Glutamatergic neuron (in vitro differentiated cells): ENCODE measurements at regions not wholly inside any gene's neighbourhood (a gene's known extent, or its start where the extent isn't known, plus 50 kb on each side); places are given as distances from the start of the nearest gene placed in this dataset.

ENCODE experiments used
- DNase-seq: peaks from one replicate; pipeline ENCODE4 v3.0.0; 2022
- H3K27ac Mint-ChIP-seq: one replicate; pipeline ENCODE4 v1.8.0; 2020; ENCODE audit warnings: mild to moderate bottlenecking, mixed read lengths, inconsistent platforms; ENCODE audit not compliant: unreplicated experiment
- H3K27me3 Mint-ChIP-seq: one replicate; pipeline ENCODE4 v1.8.0; 2020; ENCODE audit warnings: mild to moderate bottlenecking, moderate library complexity, mixed read lengths, inconsistent platforms; ENCODE audit not compliant: unreplicated experiment
- H3K36me3 Mint-ChIP-seq: one replicate; pipeline ENCODE4 v1.8.0; 2020; ENCODE audit warnings: mild to moderate bottlenecking, mixed read lengths, inconsistent platforms; ENCODE audit not compliant: unreplicated experiment
- H3K4me1 Mint-ChIP-seq: one replicate; pipeline ENCODE4 v1.8.0; 2020; ENCODE audit warnings: mild to moderate bottlenecking, low read depth, mixed read lengths, inconsistent platforms; ENCODE audit not compliant: unreplicated experiment
- H3K4me3 Mint-ChIP-seq: one replicate; pipeline ENCODE4 v1.8.0; 2020; ENCODE audit warnings: mild to moderate bottlenecking, mixed read lengths, inconsistent platforms; ENCODE audit not compliant: unreplicated experiment
- H3K9me3 Mint-ChIP-seq: one replicate; pipeline ENCODE4 v1.8.0; 2020; ENCODE audit warnings: mild to moderate bottlenecking, moderate library complexity, mixed read lengths, inconsistent platforms; ENCODE audit not compliant: unreplicated experiment
- CTCF ChIP-seq: fragments of 200-600 bp; sonication (generic); IDR thresholded peaks from one replicate; pipeline ENCODE4 v1.5.0; 2021; ENCODE audit not compliant: partially characterized antibody, unreplicated experiment

DNA sequence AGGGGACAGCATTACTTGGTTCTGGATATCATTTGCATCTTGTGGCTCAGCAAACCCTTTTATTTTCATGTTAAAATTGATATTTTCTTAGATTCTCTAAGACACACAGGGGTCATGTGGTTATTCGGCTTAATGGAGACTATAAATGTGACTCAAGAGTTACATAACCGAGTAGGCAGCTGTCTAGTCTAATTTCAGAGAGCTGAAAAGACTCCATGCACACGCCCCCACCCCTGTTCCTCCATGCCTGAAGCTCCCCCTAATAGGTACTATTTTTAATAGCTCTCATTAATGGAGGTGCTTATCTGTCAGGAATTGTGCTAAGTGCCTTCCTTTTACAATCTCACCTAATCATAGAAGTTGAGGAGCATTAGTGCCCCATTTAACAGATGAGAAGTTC, 189.2 kb upstream of the ARHGAP20 start:
- Mint-ChIP-seq H3K4me1 (no peaks in the 10 kb centered on the region), H3K36me3 (no peaks in the 10 kb centered on the region), H3K27ac (no peak overlapping the region), H3K9me3 (no peaks in the 10 kb centered on the region), H3K27me3 (peaks cover 3% of the 10 kb centered on the region), H3K4me3 (no peak overlapping the region)
- no peak for TF ChIP-seq CTCF
- DNase-seq: no peak

DNA sequence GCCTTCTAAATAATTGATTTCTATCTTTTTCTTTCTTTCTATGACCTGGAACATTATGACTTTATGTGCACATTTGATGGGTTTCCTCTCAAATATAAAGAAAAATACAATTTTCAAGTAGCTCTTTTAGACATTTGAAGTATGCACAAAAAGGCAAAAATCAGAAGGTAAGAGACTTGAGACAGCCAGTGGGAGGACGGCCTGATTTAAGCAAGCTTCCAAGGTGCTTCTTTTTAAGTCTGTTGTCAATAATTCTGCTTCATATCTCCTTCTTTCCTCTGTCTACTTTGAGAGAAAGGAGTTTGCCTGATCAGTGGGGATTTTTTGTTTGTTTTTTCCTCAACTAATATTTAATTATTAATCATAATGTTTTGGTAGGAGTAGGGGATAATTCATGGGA, 188.2 kb upstream of the ARHGAP20 start:
- Mint-ChIP-seq H3K4me3 (no peak overlapping the region), H3K4me1 (no peaks in the 10 kb centered on the region), H3K27ac (no peak overlapping the region), H3K27me3 (peaks cover 3% of the 10 kb centered on the region), H3K9me3 (no peaks in the 10 kb centered on the region), H3K36me3 (no peaks in the 10 kb centered on the region)
- no peak for TF ChIP-seq CTCF
- no peak for DNase-seq

DNA sequence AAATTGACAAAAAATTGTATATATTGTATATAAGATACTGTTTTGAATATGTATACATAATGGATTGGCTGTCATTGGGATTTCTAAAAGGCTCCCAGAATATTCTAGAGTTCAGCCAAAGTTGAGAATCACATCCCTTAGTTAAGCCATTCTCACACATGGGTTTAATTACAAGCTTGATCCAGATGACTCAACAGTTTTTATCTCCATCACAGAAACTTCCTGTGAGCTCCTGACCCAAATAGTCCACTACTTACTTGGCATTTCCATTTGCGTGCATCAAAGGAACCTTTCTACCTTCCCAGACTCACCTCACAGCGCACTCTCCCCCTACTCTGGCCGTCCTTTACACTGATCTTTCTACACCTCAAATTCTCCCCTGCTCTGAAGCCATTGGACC, 184.8 kb upstream of the ARHGAP20 start:
- Mint-ChIP-seq H3K27me3 (peaks cover 5% of the 10 kb centered on the region), H3K4me1 (no peaks in the 10 kb centered on the region), H3K9me3 (no peaks in the 10 kb centered on the region), H3K4me3 (no peak overlapping the region), H3K36me3 (no peaks in the 10 kb centered on the region), H3K27ac (no peak overlapping the region)
- DNase-seq: no peak
- TF ChIP-seq CTCF: no peak

DNA sequence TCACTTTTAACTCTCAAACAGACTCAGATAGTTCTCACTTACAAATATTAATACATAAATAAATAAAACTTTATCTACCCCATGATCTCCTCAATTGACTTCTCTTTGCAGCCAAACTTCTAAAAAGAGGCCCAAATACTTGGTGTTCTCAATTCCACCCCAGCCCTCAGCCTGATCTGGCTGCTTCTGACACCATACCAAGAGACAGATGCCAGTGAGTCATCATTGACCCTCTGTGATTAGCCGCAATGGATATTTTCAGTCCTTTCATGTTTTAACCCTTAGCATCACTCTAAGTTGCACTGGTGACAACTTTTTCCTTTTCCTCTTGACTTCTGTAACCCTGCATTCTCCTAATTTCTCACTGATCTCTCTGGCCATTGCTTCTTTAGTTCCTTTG, 184.1 kb upstream of the ARHGAP20 start:
- Mint-ChIP-seq H3K4me1 (no peaks in the 10 kb centered on the region), H3K4me3 (no peak overlapping the region), H3K36me3 (no peaks in the 10 kb centered on the region), H3K27me3 (peaks cover 5% of the 10 kb centered on the region), H3K9me3 (no peaks in the 10 kb centered on the region), H3K27ac (no peak overlapping the region)
- DNase-seq: no peak
- TF ChIP-seq CTCF: no peak

GRCh38 chr11:110894224-110894623, 182.0 kb upstream of the ARHGAP20 start:
- Mint-ChIP-seq H3K9me3 (no peaks in the 10 kb centered on the region), H3K4me3 (no peak overlapping the region), H3K27me3 (peaks cover 5% of the 10 kb centered on the region), H3K27ac (no peak overlapping the region), H3K4me1 (no peaks in the 10 kb centered on the region), H3K36me3 (no peaks in the 10 kb centered on the region)
- no peak for TF ChIP-seq CTCF
- no peak for DNase-seq
